AG09319 (cell line): ENCODE measurements at regions not wholly inside any gene's neighbourhood (a gene's known extent, or its start where the extent isn't known, plus 50 kb on each side); places are given as distances from the start of the nearest gene placed in this dataset.

Source experiments
- DNase-seq: peaks from one replicate; pipeline ENCODE4 v3.0.0-alpha.2; 2010; ENCODE audit warnings: low read depth; ENCODE audit errors: extremely low read depth
- TF ChIP-seq, protein P1 (sequence below): IDR thresholded peaks from 2 replicates; pipeline ENCODE4 v1.5.1; 2011; ENCODE audit warnings: low read depth, mild to moderate bottlenecking, inconsistent platforms, low read length, moderate library complexity

DNA sequence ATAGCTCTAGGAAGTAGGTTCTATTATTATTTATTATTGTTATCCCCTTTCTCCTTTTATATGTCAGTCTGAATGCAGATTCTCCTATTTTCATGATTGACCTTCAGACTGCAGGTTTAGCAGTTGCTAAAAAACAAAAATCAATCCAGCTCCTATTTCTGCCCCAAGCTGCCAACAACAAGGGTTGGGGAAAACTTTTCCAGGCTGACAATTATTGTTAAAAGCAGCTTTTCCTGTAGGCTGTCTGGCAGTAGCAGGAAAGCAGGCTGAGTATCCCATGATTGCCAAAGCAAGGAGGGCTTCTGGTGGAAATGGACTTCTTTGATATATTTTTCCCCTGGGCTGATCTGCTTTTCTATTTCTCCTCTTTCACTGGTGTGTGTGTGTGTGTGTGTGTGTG is 78.0 kb upstream of the CTLA4 start:
- no peak for DNase-seq
- TF ChIP-seq, protein P1, sequence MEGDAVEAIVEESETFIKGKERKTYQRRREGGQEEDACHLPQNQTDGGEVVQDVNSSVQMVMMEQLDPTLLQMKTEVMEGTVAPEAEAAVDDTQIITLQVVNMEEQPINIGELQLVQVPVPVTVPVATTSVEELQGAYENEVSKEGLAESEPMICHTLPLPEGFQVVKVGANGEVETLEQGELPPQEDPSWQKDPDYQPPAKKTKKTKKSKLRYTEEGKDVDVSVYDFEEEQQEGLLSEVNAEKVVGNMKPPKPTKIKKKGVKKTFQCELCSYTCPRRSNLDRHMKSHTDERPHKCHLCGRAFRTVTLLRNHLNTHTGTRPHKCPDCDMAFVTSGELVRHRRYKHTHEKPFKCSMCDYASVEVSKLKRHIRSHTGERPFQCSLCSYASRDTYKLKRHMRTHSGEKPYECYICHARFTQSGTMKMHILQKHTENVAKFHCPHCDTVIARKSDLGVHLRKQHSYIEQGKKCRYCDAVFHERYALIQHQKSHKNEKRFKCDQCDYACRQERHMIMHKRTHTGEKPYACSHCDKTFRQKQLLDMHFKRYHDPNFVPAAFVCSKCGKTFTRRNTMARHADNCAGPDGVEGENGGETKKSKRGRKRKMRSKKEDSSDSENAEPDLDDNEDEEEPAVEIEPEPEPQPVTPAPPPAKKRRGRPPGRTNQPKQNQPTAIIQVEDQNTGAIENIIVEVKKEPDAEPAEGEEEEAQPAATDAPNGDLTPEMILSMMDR: no peak

DNA sequence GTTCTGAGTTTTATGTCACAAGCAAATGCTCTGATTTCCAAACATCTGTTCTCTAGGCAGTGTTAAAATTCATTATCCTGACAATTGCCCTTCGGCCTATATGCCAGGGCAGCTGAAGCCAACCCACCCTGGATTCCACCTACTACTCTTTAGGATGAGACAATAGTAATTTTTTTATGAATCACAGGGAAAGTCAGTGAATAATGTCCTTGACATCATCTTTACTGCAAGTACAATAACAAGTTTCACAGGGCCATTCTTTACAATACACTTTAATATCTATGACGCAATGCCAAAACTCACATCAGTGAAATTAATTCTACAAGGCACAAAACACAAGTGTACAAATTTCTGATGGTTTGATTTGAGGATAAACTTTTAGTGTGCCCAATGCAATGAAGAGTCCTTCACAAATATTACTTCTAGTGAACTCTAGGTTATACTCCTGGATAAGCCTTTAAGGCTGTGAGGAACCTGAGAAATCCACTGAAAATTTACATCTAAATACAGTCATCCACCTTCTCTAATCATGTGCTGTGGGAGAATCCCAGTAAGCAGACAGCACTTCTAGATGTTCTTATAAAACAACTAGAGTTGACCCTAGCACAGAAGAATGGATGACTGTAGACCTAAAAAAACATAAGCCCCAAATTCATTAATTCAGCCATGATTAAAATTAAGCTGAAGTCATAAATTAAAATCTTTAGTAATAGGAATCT is 77.3 kb upstream of the CTLA4 start:
- TF ChIP-seq, protein P1: no peak
- no peak for DNase-seq

DNA sequence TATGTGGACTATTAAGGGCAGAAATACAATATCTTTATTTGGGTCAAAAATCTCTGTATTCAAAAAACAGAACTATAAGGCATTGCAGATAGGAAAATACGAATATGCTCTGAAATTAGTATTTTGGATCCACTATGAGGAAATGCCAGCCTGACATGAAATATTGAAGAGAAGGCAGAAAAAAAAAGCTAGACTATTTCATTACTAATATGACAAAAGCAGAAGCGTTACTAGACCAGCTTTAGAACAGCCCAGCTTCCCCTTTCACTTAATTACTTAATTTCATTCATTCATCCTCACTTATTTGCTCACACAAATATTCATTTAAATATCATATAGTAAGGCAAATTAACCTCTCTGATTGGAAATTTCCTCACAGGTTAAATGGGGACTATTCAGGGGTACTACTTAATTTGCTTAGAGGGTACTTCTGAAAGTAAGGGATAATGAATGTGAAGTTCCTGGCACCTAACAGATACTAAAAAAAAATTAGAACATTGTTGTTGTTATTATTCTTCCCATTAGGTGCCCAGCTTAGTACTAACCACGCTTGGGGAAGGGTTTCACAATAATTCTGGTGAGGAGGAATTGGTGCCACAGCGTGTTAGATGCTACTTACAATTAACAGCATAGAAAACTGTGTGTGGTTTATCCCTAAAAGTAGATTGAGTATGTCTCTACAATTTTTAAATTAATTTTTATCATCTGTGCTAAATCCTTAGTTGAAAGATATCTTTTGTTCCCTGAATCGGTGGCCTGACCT is 71.1 kb upstream of the CTLA4 start:
- DNase-seq: no peak
- TF ChIP-seq, protein P1: no peak

DNA sequence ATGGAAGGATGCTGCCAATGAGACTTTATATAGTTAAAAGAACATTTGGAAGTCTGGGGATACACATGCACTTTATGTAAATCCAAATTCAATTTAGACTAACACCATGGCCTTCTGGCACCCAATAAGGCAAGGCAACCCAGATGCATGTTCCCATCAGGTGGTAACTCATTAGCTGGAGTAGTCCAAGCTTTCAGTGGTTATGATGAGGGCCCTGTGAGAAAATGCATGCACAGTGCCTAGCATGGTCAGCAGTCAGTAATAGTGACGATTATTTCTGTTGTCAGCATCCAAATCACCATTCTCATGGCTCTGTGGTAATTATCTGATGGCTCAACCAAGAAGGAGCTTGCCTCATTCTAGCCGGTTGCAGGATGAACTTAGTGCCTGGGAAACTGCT is 70.3 kb upstream of the CTLA4 start:
- TF ChIP-seq, protein P1: no peak

DNA sequence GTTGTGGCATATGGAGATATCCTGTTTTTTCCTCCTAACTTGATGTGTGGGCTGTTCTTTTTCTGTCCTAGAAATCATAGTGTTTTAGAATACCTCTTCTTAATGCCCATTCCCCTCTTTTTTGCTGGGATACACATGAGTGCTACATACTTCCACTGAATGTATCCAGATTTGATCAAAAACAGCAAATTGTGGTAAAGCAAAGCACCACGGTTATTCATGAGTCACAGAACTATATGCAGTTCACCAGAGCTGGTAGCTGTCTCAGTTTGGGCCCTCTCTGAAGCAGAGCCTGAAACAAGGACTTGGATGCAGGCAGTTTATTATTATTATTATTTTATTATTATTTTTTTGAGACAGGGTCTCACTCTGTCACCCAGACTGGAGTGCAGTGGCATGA is 69.9 kb upstream of the CTLA4 start:
- TF ChIP-seq, protein P1: no peak
- DNase-seq: no peak

More for the DNA sequence above, 70.3 kb upstream of the CTLA4 start:
- DNase-seq: no peak

DNA sequence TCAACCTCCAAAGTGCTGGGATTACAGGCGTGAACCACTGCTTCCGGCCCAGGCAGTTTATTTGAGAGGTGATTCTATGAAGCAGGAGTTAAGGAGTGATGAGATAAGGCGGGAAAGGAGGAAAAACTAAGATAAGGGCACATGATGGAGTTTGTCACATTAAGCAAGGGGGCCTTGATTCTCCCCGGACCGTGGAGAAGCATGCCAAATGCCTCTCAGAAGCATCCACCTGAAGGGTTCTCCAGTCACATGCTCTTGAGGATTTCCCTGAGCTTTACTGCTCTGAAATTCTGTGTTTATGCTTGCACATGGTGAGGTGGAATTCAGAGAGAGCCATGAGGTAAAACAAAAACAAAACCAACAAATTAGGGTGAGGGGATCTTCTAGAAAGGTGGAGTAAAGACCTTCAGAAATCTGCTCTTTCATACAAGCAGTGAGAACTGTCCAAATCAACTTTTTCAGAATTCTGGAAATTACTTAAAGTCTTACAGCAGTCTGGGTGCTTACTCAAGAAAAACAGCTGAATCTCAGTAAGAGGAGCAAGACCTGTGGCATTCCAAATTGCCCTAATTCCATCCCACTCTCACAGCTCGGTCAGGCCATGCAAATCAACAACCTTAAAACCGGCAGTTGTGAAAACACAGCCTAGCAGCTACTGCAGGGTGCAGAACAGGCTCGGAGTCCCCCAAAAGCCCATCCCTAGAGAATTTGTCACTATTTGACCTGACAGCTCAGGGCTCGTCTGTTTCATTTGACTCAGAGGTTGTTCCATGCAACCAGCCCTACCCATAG is 69.1 kb upstream of the CTLA4 start:
- TF ChIP-seq, protein P1: no peak
- DNase-seq: no peak
